K562 (cell line): ENCODE measurements at regions not wholly inside any gene's neighbourhood (a gene's known extent, or its start where the extent isn't known, plus 50 kb on each side); places are given as distances from the start of the nearest gene placed in this dataset.

Source experiments
- BCL6 ChIP-seq: fragments of 250-450 bp; sonication (Bioruptor Pico); IDR thresholded peaks from 2 replicates; pipeline ENCODE4 v1.4.0; 2020
- CBX3 ChIP-seq, 2 experiments: IDR thresholded peaks; 1 replicate in 1 of 2; 2 replicates in 1 of 2; pipeline ENCODE4 v1.6.1; 2012; ENCODE audit warnings: inconsistent platforms in 2 of 2, low read length in 2 of 2, borderline replicate concordance in 1 of 2, control low read depth in 1 of 2
- CTCF ChIP-seq, 3 experiments: IDR thresholded peaks in 2 of 3; conservative IDR thresholded peaks in 1 of 3; 2 replicates each; pipeline ENCODE4 v1.5.1; 2011 to 2012; ENCODE audit warnings: low read length in 3 of 3, mild to moderate bottlenecking in 3 of 3, control low read depth in 2 of 3, improper control_type of control experiment in 1 of 3, inconsistent platforms in 1 of 3, low read depth in 1 of 3, mixed read lengths in 1 of 3, moderate library complexity in 1 of 3; ENCODE audit not compliant: insufficient read depth in 2 of 3
- EP300 ChIP-seq: IDR thresholded peaks from 2 replicates; pipeline ENCODE4 v1.6.1; 2012; ENCODE audit warnings: low read length, improper control_type of control experiment
- FOSL1 ChIP-seq: fragments of 200-800 bp; sonication (Bioruptor generic); conservative IDR thresholded peaks from 2 replicates; pipeline ENCODE4 v1.6.1; 2016; ENCODE audit warnings: missing genetic modification characterization, missing compliant biosample characterization
- NR4A1 ChIP-seq, 2 experiments: fragments of 250-450 bp in 1 of 2; fragments of 450-650 bp in 1 of 2; sonication (Bioruptor Pico) in 1 of 2; IDR thresholded peaks; 2 replicates each; pipeline versions ENCODE4 v1.4.0 to v1.6.1; 2016 to 2020; ENCODE audit warnings: mild to moderate bottlenecking in 2 of 2, missing compliant biosample characterization in 1 of 2, missing genetic modification characterization in 1 of 2, moderate library complexity in 1 of 2
- POLR2A ChIP-seq: fragments of 450-650 bp; conservative IDR thresholded peaks from 2 replicates; pipeline ENCODE4 v1.6.1; 2016
- ZBTB8A ChIP-seq: fragments of 450-650 bp; IDR thresholded peaks from 2 replicates; pipeline ENCODE4 v1.6.1; 2018; ENCODE audit warnings: mild to moderate bottlenecking, moderate library complexity; ENCODE audit not compliant: partially characterized antibody
- TF ChIP-seq, protein P1 (sequence below), 2 experiments: fragments of 450-650 bp in 1 of 2; sonication (generic) in 1 of 2; formaldehyde crosslinking in 1 of 2; IDR thresholded peaks in 1 of 2; conservative IDR thresholded peaks in 1 of 2; 2 replicates each; pipeline versions ENCODE4 v1.6.1 to v1.8.1; 2016 to 2023; ENCODE audit warnings: mild to moderate bottlenecking in 2 of 2, moderate library complexity in 2 of 2, inconsistent platforms in 1 of 2, missing genetic modification reagents in 1 of 2

DNA sequence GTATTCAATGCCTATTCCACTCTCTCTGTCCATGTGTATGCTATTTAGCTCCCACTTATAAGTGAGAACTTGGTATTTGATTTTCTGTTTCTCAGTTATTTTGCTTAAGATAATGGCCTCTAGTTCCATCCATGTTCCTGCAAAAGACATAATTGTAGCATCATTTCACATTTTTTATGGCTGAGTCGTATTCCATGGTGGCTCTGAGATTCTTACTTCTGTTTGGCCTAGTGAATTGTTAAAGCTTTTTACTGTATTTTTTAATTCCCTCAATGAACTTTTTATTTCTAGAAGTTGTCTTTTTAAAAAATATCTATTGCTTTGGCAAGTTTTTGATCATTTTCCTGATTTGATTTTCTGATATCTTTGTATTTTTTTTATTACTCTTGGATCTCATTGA, 635.6 kb downstream of the PLA2G4A start:
- TF ChIP-seq POLR2A (no peak), FOSL1 (tag) (no peak), NR4A1 (CRISPR knock-in tag; IDR thresholded peaks at IDR 0.05) (no peak), NR4A1 (tag; IDR thresholded peaks at IDR 0.05) (no peak), BCL6 (CRISPR knock-in tag) (no peak), CBX3 (IDR thresholded peaks at IDR 0.05; ENCODE audit: borderline replicate concordance in 1 of 2, low read length in 2 of 2) (no peak), CTCF (IDR thresholded peaks at IDR 0.05 in 2 of 3, conservative IDR thresholded peaks at IDR 0.05 in 1 of 3; ENCODE audit: insufficient read depth in 2 of 3, low read depth in 1 of 3, low read length in 3 of 3) (no peak), EP300 (no peak), ZBTB8A (no peak)
- TF ChIP-seq, protein P1, sequence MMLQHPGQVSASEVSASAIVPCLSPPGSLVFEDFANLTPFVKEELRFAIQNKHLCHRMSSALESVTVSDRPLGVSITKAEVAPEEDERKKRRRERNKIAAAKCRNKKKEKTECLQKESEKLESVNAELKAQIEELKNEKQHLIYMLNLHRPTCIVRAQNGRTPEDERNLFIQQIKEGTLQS (IDR thresholded peaks at IDR 0.05): no peak
- TF ChIP-seq, protein P1 (CRISPR knock-in tag; conservative IDR thresholded peaks at IDR 0.05): no peak
